ENCODE measurements at regions not wholly inside any gene's neighbourhood (a gene's known extent, or its start where the extent isn't known, plus 50 kb on each side); places are given as distances from the start of the nearest gene placed in this dataset.

DNA sequence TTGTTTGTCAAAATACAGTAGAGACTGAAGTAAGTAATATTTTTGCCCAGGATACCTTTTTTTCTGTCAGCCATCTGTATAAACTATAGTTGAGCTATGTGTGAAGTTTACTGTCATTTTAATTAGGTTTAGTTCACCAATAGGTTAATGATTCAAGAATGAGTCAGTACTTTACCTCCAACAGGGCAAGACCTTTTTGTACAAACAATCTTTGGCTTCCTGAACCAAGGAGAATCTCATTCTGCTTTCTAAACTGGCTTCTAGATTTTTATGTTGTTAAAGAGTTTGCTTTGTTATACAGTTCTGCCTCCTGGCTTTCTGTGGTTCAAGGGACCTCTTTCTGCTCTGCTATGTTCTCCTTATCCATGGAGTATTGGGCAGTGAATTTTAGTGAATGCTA, 412.0 kb upstream of the NR3C2 start (continued):
- TF ChIP-seq, protein P1, sequence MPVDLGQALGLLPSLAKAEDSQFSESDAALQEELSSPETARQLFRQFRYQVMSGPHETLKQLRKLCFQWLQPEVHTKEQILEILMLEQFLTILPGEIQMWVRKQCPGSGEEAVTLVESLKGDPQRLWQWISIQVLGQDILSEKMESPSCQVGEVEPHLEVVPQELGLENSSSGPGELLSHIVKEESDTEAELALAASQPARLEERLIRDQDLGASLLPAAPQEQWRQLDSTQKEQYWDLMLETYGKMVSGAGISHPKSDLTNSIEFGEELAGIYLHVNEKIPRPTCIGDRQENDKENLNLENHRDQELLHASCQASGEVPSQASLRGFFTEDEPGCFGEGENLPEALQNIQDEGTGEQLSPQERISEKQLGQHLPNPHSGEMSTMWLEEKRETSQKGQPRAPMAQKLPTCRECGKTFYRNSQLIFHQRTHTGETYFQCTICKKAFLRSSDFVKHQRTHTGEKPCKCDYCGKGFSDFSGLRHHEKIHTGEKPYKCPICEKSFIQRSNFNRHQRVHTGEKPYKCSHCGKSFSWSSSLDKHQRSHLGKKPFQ (CRISPR knock-in tag; IDR thresholded peaks at IDR 0.05; ENCODE audit: insufficient replicate concordance), result no peak
- TF ChIP-seq NRL (CRISPR knock-in tag; IDR thresholded peaks at IDR 0.05; ENCODE audit: borderline replicate concordance) (no peak), ZNF12 (CRISPR knock-in tag; IDR thresholded peaks at IDR 0.05) (no peak)

GRCh38 chr4:148852092-148852699, 410.0 kb upstream of the NR3C2 start:
- Histone ChIP-seq H3K4me1 (ENCODE audit: insufficient read depth, low read length) (peaks cover 7% of the 10 kb centered on the region), H4K20me1 (ENCODE audit: insufficient read depth, low read length) (no peaks in the 10 kb centered on the region), H3K79me2 (ENCODE audit: insufficient read depth, low read length) (no peaks in the 10 kb centered on the region), H3K27me3 (ENCODE audit: control insufficient read depth in 1 of 2, insufficient read depth in 2 of 2, low read length in 2 of 2) (no peaks in the 10 kb centered on the region; a peak in 1 of 5 replicates), H3K27ac (ENCODE audit: extremely low read length, insufficient read depth, low read length) (no peak overlapping the region), H2AFZ (ENCODE audit: low read length) (no peak overlapping the region), H3K9me3 (ENCODE audit: low read length) (peaks cover 48% of the 10 kb centered on the region), H3K9ac (ENCODE audit: insufficient read depth, low read depth, low read length) (no peak overlapping the region), H3K4me3 (replicated peaks in 1 of 3; ENCODE audit: insufficient read depth in 1 of 3, low read depth in 2 of 3, low read length in 3 of 3) (no peak overlapping the region), H3K36me3 (replicated peaks in 1 of 2; ENCODE audit: control insufficient read depth in 1 of 2, insufficient read depth in 2 of 2, low read length in 2 of 2) (no peaks in the 10 kb centered on the region), H3K4me2 (ENCODE audit: low read depth, low read length) (no peak overlapping the region)
- ATAC-seq (no peak), FAIRE-seq (no peak), DNase-seq (ENCODE audit: low spot score) (no peak)
- ChIA-PET POLR2A (no interaction called here), CTCF (ENCODE audit: low intra/inter-chr PET ratio, low total read pairs) (no interaction called here)
- intact Hi-C loops (cut with micrococcal nuclease; ENCODE audit: unreplicated experiment) (no loop called here), in situ Hi-C loops (cut with HindIII; ENCODE audit: extremely low pct_ligation_motif_present, low pct_unique_long_range_greater_than_20kb) (no loop called here)
- 3% methylated on average over 3 of the region's 3 CpGs for WGBS (ENCODE audit: low lambda C conversion rate)
- BruUV-seq (replicated peaks), result no TSS peak
- TF ChIP-seq CHD4 (IDR thresholded peaks at IDR 0.05; ENCODE audit: borderline replicate concordance, low read length), result no peak
- no peak for TF ChIP-seq THAP11 (CRISPR knock-in tag; IDR thresholded peaks at IDR 0.05)
- TF ChIP-seq ZNF569 (CRISPR knock-in tag; IDR thresholded peaks at IDR 0.05; ENCODE audit: borderline replicate concordance), result no peak
- TF ChIP-seq RBM39 (IDR thresholded peaks at IDR 0.05; ENCODE audit: low read depth, low read length, poor library complexity, severe bottlenecking), result no peak
- no peak for TF ChIP-seq ZNF230 (CRISPR knock-in tag; IDR thresholded peaks at IDR 0.05)
- TF ChIP-seq ETV5 (CRISPR knock-in tag; IDR thresholded peaks at IDR 0.05; ENCODE audit: borderline replicate concordance), result no peak
- TF ChIP-seq, protein P2, sequence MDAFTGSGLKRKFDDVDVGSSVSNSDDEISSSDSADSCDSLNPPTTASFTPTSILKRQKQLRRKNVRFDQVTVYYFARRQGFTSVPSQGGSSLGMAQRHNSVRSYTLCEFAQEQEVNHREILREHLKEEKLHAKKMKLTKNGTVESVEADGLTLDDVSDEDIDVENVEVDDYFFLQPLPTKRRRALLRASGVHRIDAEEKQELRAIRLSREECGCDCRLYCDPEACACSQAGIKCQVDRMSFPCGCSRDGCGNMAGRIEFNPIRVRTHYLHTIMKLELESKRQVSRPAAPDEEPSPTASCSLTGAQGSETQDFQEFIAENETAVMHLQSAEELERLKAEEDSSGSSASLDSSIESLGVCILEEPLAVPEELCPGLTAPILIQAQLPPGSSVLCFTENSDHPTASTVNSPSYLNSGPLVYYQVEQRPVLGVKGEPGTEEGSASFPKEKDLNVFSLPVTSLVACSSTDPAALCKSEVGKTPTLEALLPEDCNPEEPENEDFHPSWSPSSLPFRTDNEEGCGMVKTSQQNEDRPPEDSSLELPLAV (CRISPR knock-in tag; conservative IDR thresholded peaks at IDR 0.05; ENCODE audit: low read depth), result no peak
- no peak for TF ChIP-seq ZNF709 (CRISPR knock-in tag; IDR thresholded peaks at IDR 0.05)
- no peak for TF ChIP-seq ZNF746 (CRISPR knock-in tag; IDR thresholded peaks at IDR 0.05)
- no peak for TF ChIP-seq BRF2 (CRISPR knock-in tag; IDR thresholded peaks at IDR 0.05)

All from HepG2 (cell line).